Renal pelvis (tissue), 1 donor: ENCODE measurements at regions not wholly inside any gene's neighbourhood (a gene's known extent, or its start where the extent isn't known, plus 50 kb on each side); places are given as distances from the start of the nearest gene placed in this dataset.

Experiments used
- DNase-seq: peaks from one replicate; pipeline ENCODE4 v3.0.0-alpha.2; 2013

DNA sequence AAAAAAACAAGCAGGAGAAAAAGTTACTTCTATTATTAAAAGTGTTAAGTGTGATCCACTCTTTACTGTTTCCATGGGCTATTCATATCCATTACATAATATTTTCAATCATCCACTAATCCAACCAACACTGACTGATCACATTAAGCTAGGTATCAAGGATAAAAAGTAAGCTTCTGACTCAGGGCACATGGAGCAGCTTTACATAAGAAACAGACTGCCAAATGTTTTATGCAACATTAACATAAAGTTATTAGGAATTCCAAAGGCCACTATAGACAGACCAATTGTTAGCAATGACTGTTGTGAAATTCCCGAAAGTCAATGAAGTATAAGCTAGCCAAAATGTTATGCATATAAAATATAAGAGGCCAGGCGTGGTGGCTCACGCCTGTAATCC is 277.6 kb downstream of the ZEB2 start:
- no peak for DNase-seq

DNA sequence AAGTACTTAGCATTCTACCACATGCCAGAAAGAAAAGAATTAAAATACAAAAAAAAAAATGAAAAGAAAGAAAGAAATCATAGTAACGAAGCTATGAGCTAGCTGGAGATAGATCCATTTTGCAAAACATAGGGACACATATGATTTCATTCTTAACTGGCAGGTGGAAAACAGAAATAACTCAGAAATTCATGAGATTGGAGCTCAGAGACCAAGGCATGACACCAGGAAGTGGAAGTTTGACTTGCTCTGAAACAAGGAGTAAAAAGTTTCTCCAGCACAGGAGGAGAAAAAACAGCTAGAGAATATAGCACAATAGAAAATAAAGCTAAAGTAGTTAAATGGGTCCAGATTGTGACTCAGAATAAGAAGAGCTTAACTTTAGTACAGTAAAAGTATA is 278.1 kb downstream of the ZEB2 start:
- DNase-seq, result no peak

DNA sequence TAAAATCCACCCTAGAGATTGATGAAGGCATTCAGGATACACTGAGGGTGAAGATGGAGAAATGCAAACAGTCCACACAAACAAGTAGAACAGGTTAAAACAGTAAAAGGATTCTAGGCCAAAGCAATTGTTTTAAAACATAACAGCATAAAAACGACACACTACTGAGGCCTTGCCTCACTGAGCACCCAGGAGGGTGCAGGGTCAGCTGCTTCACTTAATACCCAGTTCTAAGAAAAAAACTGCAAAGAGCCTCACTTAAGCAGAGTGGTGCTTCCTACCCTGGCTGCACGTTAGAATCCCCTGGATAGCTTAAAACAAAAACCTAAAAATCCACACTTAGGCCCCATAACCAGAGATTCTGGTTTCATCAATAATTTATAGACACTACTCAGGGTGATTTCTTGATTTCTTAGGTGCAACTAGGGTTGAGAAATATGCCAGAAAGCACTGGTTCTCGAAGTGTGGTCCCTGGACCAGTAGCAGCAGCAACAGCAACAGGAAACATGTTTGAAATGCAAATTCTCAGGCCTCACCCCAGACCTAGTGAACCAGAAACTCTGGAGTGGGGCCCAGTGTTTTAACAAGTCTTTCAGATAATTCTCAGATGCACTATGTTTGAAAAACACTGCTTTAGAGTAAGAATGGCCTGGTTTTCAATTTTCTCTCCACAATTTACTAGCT is 279.1 kb downstream of the ZEB2 start:
- DNase-seq, result peak; percentile 11

DNA sequence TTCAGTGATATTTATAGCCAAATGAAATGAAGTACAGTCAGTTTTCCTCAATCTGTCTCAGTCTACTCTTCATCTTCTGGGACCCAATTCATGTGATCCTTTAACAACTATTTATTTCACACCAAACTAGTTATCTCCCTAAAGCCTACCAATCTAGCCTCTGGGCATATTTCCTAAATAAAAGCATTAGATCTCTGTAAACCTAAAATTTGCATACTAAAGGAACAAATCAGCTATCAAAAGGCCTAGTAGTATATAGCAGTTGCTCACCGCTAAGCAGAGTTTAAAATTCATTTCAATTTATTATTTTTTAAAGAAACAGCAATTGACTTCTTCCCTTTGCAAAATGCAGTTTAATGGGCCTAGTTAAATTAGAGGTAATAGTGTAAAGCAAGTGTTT is 280.2 kb downstream of the ZEB2 start:
- no peak for DNase-seq

DNA sequence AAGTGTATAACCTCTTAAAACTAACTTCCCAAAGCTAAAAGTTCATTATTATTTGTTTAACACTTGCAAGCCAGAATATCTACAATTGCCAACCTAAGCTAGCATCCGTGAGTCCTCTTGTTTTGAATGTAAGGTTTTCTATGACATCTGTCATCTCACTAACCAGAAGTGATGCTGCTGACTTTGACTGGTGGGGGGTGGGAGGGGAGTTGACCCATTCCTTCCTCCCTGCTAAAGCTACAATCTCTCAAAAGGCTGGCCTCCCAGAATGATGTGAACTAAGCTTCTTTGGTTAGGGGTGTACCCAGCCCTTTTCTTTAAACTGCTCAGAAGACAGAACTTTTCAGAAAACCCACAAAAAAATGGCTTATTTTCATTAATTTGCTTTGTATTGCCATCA is 280.6 kb downstream of the ZEB2 start:
- DNase-seq, result no peak

DNA sequence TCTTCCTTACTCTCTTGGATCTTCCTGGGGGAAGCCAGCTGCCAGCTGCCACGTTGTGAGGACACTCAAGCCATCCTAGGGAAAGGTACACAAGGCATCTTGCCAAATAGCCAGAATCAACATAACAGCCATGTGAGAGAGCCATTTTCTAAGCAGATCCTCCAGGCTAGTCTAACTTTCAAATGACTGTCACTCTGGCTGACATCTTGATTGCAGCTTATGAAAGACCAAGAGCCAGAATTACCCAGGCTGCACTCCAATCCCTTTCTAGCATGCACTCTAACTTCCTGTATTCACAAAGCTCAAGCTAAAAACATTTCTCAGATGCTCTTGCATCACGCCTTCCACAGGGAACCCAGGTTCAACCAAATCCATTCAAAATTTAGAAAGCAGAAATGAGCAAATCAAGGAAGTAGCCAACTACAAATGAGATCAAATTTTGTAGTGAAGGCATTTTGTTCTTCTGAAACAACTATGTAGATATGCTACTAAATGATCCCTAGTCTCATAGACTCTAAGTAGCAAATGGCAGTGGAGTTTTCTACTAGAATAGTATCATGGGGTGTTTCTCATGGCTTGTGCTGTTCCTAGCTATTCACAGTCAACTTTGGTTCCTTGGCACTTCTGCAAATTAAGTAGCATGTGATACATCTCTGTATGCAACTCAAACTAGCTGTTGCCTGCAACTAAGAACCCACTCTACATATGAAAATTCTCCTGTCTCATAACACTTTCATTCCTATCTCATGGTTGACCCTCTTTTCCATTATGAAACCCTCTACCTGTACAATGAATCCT is 281.9 kb downstream of the ZEB2 start:
- no peak for DNase-seq

DNA sequence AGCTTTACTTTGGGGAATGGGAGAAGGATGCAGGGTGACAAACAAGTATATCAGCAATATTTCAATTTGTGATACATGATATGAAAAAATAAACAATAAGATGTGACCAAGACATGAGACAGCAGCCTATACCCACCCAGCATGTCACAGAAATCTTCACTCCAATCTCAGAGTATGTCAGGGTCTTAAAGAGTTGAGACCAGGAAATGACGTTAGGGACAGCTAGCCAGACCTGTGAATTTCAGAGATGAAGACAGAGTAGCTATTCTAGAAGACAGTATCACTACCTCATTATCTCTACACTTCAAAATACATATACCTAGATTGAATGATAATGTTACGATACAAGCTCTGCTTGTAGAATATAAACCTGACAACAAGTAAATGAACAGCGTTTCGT is 282.8 kb downstream of the ZEB2 start:
- no peak for DNase-seq

DNA sequence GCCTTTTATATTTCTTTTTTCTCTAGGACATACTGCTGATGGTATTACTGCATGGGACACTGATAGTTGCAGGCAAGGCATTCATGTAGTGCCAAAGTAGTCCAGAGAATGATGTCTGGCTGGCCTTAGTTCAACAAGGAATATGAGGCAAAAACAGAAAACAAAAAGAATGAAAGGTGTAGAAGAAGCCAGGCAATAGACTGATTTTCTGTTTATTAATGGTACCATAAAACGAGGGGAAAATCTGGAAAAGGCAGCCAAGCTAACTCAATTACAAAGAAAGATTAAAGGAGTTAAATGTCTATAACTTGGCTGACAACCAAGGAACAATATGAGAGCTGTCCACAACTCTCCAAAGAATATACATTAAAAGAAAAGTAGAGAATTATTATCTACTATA is 284.9 kb downstream of the ZEB2 start:
- no peak for DNase-seq

DNA sequence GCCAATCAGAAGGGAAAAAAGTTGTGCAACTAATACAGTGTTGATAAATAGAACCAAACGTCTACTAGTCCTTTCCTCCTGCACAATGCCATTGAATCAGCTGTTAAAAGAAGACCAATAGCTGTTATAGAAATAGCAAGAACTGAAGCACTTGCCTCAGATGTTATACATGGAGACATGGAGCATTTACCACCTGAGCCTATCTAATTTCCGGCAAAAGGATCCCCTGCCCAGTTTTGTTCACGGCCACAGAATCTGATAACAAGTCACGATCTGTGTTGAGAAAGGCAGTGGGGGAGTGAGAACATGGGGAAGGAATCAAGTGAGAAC is 285.4 kb downstream of the ZEB2 start:
- no peak for DNase-seq

DNA sequence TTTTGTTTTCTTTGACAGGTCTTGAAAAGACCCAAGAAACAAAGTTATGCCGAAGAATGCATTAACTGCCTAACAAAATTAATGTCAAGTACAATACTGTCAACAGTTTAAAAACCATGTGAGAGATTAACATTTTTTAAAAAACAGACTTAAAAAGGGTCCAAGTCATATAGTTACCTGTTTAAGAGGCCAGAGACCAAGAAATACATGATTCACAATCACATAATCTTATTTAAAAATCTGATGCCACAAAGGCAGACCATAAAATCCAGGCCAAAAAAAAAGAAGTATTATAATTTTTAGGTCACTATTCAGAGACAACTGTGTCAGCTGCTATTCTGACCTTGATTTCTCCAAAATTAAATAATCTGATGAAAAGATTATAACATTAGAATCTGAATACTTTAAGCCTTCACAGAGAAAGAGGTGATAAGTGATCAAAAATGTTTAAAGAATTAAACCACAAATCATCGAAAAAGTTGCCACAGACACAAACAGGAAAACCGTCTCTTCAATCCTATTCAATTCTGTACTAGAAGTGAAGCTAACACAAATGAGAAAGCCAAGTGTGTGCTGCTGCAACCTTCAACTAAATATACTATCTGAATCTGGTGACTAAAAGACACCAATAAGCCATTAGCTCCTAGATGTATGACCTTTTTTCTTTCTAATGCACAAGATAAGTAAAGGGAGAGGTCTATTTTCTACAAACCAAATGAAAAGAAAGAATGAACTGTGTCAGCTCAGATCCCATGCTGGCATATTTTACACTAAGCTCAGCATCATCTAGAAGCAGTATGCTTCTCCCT is 286.0 kb downstream of the ZEB2 start:
- DNase-seq, result no peak

DNA sequence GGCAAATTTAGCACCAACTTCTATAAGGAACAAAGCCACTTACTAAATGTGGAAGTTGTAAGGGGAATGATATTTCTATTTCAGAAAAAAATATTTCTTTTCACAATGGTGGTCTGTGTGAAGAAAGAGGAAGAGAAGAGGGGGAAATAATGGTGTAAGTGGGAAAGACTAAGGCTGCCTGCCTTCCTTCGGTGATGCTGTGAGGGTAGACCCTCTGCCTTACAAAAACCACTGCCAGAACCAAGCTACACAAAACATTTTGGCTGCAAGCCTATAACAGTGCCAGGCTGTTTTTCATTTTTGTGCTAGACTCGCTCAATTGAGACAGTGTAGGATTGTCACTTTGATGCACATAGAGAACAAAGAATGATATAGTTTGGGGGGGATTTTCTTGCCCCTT is 286.6 kb downstream of the ZEB2 start:
- DNase-seq, result no peak

DNA sequence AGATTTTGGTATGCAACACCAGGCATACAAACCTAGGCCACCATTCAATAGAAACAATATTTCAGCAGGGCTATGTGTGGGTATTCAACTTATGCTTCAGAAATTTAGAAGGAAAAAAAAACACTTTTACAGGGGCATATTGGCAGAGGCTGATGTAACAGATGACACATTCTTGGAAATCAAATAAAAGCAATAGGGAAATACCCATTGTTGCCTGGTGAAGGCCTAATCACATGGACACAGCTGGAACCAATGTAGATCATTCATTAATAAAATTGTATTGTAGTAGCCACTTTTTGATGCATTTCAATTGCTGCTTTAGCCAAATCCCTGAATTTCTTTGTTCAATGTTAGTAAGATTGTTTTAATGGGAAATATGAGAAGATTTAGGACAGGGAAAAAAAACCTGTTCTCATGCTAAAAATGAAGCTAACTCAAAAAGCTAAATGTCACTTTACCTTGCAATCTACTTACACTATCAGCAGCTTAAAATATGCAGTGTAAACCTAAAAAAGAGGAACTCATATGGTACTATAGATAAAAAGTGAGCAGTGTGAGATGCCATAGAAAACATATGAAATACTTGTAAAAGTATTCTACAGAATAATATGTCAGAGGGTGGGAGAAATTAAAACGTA is 289.4 kb downstream of the ZEB2 start:
- DNase-seq, result no peak

DNA sequence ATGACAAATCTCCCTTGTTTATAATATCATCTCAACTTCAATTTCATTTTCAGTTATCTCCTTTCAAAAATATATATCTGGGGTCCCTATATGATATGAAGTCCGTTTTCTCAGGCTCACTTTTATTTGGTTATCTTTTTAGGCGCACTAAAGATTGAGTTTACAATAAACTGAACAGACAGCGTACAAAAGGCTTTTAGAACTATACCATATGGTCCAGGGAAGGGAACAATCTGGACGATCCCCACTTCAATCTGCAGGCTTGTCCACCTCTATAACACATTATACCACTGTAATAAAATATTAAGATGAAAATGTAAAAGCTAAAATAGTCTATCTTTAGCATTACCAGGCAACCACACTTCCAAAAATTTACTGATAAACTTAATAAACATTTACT is 289.9 kb downstream of the ZEB2 start:
- no peak for DNase-seq

DNA sequence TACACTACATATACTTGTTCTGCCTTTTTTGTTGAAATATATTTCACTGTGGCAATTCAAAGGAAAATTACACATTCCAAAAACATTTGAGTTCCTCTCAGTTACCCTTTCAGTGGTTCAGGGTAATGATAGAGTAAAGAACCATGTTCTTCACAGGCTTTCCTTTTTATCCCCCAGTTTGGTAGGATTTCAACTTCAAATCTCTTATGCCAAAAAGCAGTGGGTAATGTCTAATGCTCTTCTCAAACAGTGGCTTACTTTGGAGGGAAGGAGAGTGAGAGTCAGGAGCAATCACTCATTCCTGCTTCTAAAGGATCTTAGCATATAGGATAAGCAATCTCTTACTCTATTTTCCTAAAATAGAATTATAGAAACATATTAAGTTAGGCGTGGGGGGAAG is 290.6 kb downstream of the ZEB2 start:
- no peak for DNase-seq

DNA sequence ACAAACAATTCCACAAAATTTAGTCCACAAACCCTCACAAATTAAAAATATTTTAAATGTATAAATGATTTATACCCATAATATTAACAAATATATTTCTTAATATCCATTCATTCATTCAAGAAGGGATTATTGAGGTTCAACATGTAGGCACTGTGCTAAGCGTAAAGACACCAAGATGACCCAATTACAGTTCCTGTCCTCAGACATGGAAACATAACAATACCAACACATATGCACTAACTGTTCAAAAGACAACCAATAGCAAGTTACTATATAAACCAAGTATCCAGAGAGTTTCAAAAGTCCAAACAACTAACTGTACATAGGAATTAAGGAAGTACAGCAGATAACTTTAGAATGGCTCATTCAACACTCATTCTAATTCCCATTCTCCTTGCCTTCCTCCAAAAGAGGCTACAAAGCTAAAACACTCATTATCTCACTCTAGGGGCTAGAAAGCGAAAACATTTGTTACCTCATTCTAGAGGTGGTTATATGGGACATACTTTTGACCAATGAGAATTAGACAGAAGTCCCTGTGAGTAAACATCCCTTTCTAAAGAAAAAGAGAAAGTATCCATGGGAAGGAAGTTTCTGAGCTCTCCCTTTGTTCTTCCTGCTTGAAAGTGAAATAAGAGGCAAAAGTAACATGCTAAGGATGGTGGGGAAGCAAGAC is 292.4 kb downstream of the ZEB2 start:
- no peak for DNase-seq

DNA sequence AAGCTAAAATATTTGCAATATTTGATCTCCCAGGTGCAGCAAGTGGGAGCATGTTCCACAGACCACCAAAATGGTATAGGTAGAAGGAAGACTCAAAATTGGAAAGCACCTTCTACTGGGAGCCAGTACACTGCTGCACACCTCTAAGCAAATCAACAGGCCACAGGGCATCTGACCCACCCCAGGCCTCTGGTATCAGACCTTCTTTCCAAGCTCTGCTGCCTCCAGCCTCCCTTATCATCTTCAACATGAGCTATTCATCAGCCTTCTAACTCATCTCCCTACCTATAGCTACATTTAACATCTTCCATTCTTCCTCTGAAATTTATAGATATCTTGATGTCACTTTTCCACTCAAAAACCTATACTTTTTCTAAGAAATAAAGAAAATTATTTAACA is 294.8 kb downstream of the ZEB2 start:
- DNase-seq, result no peak

DNA sequence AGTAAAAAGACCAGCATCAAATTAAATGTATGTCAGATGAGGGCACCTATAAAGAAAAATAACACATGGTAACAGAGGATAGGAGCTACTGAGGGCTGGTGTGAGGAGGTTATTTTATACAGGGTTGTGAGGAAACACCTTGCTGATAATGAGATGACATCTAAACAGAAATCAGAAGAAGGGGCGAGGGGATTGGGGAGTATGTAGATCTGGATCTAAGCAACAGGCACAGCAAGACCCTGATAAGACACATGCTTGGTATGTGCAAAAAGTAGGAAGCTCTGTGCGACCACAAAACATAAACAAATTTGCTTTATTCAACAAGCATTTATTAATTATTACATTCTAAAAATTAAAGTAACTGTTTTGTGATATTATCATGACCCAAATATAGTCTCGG is 295.4 kb downstream of the ZEB2 start:
- no peak for DNase-seq

DNA sequence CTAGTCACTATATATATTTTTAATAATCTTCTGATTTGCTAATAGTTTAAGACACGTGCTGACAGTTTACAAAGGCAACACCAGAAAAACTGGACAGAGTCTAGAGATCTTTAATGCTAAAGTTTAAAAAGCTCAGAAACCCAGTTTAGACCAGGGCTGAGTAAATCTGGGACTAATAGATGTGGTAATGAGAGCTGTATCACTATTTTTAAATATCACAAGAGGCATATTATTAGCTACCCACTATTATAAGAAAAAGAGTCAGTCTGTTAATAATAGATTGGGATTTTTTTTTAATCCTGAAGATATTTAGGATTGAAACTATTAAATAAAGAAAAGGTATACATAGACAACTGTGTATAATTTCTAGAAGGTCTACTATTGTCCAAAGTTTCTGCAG is 299.9 kb downstream of the ZEB2 start:
- no peak for DNase-seq

DNA sequence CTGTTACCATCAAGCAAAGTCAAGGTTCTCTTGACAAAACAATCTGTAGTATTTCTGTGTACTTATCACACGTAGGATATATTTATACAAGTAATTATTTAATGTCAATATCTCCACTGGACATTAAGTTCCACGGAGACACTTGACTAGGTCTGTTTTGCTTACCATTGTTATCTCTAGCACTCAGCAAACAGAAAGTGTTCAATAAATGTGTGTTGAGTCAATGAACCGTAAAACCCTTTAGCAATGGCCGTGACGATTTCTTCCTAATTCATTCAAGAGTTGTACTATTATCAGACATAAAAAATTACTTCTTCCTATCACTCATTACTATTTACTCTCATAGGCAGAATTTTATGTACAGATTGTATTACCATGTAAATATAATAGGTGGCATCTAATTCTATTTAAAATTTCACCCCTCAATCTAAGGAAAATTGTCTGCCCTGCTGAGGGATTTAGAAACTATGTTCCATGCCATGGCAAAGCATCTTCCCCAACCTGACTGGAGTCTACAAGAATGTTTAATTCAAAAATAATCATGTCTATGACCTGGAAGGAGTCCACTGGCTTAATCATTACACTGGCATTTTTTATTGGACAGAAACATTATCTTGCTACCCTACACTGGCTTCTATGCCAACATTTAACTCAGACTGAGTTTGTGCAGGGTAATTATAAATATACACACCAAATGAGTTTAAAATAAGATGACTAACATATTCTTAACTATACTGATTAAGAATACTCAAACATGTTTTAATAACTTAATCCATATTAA is 301.9 kb downstream of the ZEB2 start:
- no peak for DNase-seq

DNA sequence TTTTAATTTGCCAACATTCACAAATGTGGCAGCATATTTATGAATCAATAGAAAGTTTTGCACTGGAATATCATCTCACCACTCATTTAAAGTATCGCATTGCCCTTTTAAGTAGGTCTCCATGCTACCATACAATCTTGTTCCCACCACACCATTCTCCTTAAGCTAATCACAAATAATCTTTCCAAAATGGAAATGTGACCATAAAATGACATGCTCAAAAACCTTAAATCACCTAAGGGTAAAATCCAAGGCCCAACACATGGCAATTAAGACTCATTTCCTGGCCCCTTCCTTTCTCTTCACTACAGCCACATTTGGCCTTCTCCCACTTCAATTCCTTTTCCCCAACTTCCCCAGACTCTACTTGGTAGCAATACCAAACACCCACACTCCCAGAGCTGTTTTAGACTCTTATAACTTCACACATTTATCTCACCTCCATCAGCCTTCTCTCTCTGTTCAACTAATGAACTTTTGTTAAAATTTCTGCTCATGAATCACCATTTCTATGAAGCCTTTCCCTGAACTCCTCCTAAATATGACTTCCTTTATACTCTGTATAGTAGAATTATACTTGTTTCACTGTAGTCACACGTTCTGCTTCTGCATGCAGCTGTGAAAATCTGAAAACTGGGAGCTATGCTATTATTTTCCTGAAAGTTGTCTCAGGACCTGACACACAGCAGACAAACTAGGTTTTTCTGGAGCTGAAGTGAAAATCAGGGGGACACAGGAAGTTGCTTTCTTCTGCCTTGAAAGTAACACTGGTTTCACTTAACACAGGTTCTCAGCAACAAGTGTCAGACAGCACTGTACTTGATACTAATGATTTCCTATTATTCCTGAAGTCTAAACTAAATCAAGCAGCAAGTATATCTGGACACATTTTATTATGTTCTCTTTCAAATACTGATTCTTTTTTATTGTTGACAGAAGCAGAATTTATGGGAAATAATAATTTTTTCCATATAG is 303.9 kb downstream of the ZEB2 start:
- DNase-seq, result no peak
